H1 (cell line): ENCODE measurements at regions not wholly inside any gene's neighbourhood (a gene's known extent, or its start where the extent isn't known, plus 50 kb on each side); places are given as distances from the start of the nearest gene placed in this dataset.

Experiments
- CTCF ChIA-PET: fragments of 300-600 bp; sonication (Branson Sonifier 250); formaldehyde crosslinking; loops from one replicate; lab custom pipeline; 2021; ENCODE audit not compliant: partially characterized antibody; lab: Charles Lee
- POLR2A ChIA-PET: fragments of 300-600 bp; sonication (Branson Sonifier 250); formaldehyde crosslinking; loops from one replicate; lab custom pipeline; 2021; ENCODE audit warnings: inconsistent platforms; ENCODE audit not compliant: partially characterized antibody; lab: Charles Lee
- DNase-seq, 2 experiments: peaks; one replicate each; pipeline versions ENCODE4 v3.0.0 to v3.0.0-alpha.2; 2010 to 2022; ENCODE audit warnings: low spot score in 2 of 2, low read depth in 1 of 2, mixed read lengths in 1 of 2
- FAIRE-seq: peaks from 2 replicates; lab custom pipeline; 2011; peaks lifted over from hg19 to GRCh38; lab: Jason Lieb, UNC
- H2AFZ ChIP-seq: 2 replicates; pipeline ENCODE4 v1.8.1; 2012; ENCODE audit warnings: low read length, inconsistent platforms
- H2AK5ac ChIP-seq: 2 replicates; pipeline ENCODE4 v1.6.1; 2013; ENCODE audit warnings: low read depth, low read length
- H2BK120ac ChIP-seq: replicated peaks from 2 replicates; pipeline ENCODE3; 2013; ENCODE audit warnings: low read depth, low read length, inconsistent platforms
- H2BK12ac ChIP-seq: 2 replicates; pipeline ENCODE4 v1.6.1; 2013; ENCODE audit warnings: low read depth, low read length
- H2BK15ac ChIP-seq: 2 replicates; pipeline ENCODE4 v1.6.1; 2013; ENCODE audit warnings: low read length
- H2BK20ac ChIP-seq: 2 replicates; pipeline ENCODE4 v1.6.1; 2013; ENCODE audit warnings: low read length
- H2BK5ac ChIP-seq: 2 replicates; pipeline ENCODE4 v1.6.1; 2013; ENCODE audit warnings: low read depth, low read length
- H3K14ac ChIP-seq: 2 replicates; pipeline ENCODE4 v1.6.1; 2013; ENCODE audit warnings: inconsistent platforms; ENCODE audit not compliant: insufficient read length
- H3K18ac ChIP-seq: 2 replicates; pipeline ENCODE4 v1.6.1; 2013; ENCODE audit warnings: low read length; ENCODE audit errors: extremely low read depth
- H3K23ac ChIP-seq: 2 replicates; pipeline ENCODE4 v1.6.1; 2013; ENCODE audit warnings: inconsistent platforms; ENCODE audit not compliant: insufficient read length
- H3K23me2 ChIP-seq: 2 replicates; pipeline ENCODE4 v1.6.1; 2013; ENCODE audit warnings: low read depth, low read length
- H3K27ac ChIP-seq: 2 replicates; pipeline ENCODE4 v1.6.1; 2011; ENCODE audit warnings: low read depth, low read length, inconsistent platforms
- H3K27me3 ChIP-seq, 4 experiments: replicated peaks in 1 of 4; 1 replicate in 1 of 4; 2 replicates in 3 of 4; pipeline versions ENCODE4 v1.6.1 to v1.8.1; 2011 to 2013; ENCODE audit warnings: low read length in 3 of 4, mild to moderate bottlenecking in 3 of 4, inconsistent platforms in 2 of 4, mixed read lengths in 2 of 4, moderate library complexity in 1 of 4; ENCODE audit not compliant: control insufficient read depth in 3 of 4, insufficient read depth in 3 of 4; ENCODE audit errors: extremely low read depth in 1 of 4
- H3K36me3 ChIP-seq, 4 experiments: 2 replicates each; pipeline versions ENCODE4 v1.6.1 to v1.8.1; 2011 to 2013; ENCODE audit warnings: mild to moderate bottlenecking in 4 of 4, low read length in 3 of 4, moderate library complexity in 2 of 4, control low read depth in 1 of 4, inconsistent platforms in 1 of 4; ENCODE audit not compliant: insufficient read depth in 4 of 4, control insufficient read depth in 2 of 4
- H3K4ac ChIP-seq: replicated peaks from 2 replicates; pipeline ENCODE3; 2013; ENCODE audit warnings: low read length, low read depth, mixed read lengths, inconsistent platforms; ENCODE audit not compliant: insufficient read length
- H3K4me1 ChIP-seq, 4 experiments: replicated peaks in 1 of 4; 1 replicate in 1 of 4; 2 replicates in 3 of 4; pipeline versions ENCODE4 v1.6.1 to v1.8.1; 2011 to 2013; ENCODE audit warnings: low read length in 3 of 4, inconsistent platforms in 2 of 4, mixed read lengths in 1 of 4; ENCODE audit not compliant: insufficient read depth in 4 of 4, control insufficient read depth in 3 of 4
- H3K4me2 ChIP-seq, 2 experiments: 2 replicates each; pipeline versions ENCODE4 v1.6.1 to v1.8.1; 2011 to 2013; ENCODE audit warnings: low read depth in 2 of 2, low read length in 2 of 2, control low read depth in 1 of 2, inconsistent platforms in 1 of 2, mild to moderate bottlenecking in 1 of 2; ENCODE audit not compliant: insufficient read depth in 1 of 2
- H3K4me3 ChIP-seq, 4 experiments: fragments of 200-600, 300-600 bp in 1 of 4; sonication (generic), shearing (Covaris generic), sonication (Bioruptor Twin) in 1 of 4; 2 replicates each; pipeline versions ENCODE4 v1.5.1 to v1.8.1; 2011 to 2016; ENCODE audit warnings: low read length in 4 of 4, low read depth in 3 of 4, control low read depth in 2 of 4, inconsistent platforms in 2 of 4, mild to moderate bottlenecking in 2 of 4, mixed read lengths in 1 of 4, moderate library complexity in 1 of 4; ENCODE audit not compliant: insufficient read depth in 2 of 4; ENCODE audit errors: extremely low read depth in 1 of 4
- H3K56ac ChIP-seq: replicated peaks from 2 replicates; pipeline ENCODE3; 2013; ENCODE audit warnings: low read depth, mild to moderate bottlenecking, mixed read lengths, low read length, inconsistent platforms; ENCODE audit not compliant: insufficient read length
- H3K79me1 ChIP-seq: 2 replicates; pipeline ENCODE4 v1.6.1; 2013; ENCODE audit warnings: low read depth, low read length, control low read depth
- H3K79me2 ChIP-seq, 2 experiments: 2 replicates each; pipeline versions ENCODE4 v1.6.1 to v1.8.1; 2012 to 2013; ENCODE audit warnings: low read length in 2 of 2, mild to moderate bottlenecking in 2 of 2, inconsistent platforms in 1 of 2; ENCODE audit not compliant: insufficient read depth in 2 of 2, control insufficient read depth in 1 of 2
- H3K9ac ChIP-seq, 4 experiments: replicated peaks in 1 of 4; 1 replicate in 1 of 4; 2 replicates in 3 of 4; pipeline versions ENCODE4 v1.6.1 to v1.8.1; 2011 to 2013; ENCODE audit warnings: low read depth in 3 of 4, low read length in 3 of 4, control low read depth in 2 of 4, mild to moderate bottlenecking in 2 of 4, moderate library complexity in 2 of 4, inconsistent platforms in 1 of 4; ENCODE audit errors: extremely low read depth in 1 of 4
- H3K9me3 ChIP-seq, 2 experiments: 2 replicates each; pipeline versions ENCODE4 v1.6.1 to v1.8.1; 2012 to 2013; ENCODE audit warnings: mild to moderate bottlenecking in 2 of 2, moderate library complexity in 2 of 2, control low read depth in 1 of 2, inconsistent platforms in 1 of 2, low read depth in 1 of 2, low read length in 1 of 2, mixed read lengths in 1 of 2; ENCODE audit not compliant: insufficient read depth in 2 of 2
- H4K20me1 ChIP-seq, 2 experiments: replicated peaks in 1 of 2; 2 replicates each; pipeline versions ENCODE3 to v1.8.1; 2011 to 2013; ENCODE audit warnings: inconsistent platforms in 2 of 2, low read length in 2 of 2, mild to moderate bottlenecking in 1 of 2; ENCODE audit not compliant: insufficient read depth in 2 of 2, control insufficient read depth in 1 of 2
- H4K5ac ChIP-seq: 2 replicates; pipeline ENCODE4 v1.6.1; 2013; ENCODE audit warnings: low read length, low read depth, mixed read lengths, inconsistent platforms; ENCODE audit not compliant: insufficient read length
- H4K8ac ChIP-seq: 2 replicates; pipeline ENCODE4 v1.8.0; 2013; ENCODE audit warnings: mild to moderate bottlenecking, moderate library complexity, low read length, inconsistent platforms; ENCODE audit not compliant: insufficient read depth; ENCODE audit errors: extremely low read depth
- H4K91ac ChIP-seq: replicated peaks from 2 replicates; pipeline ENCODE3; 2013; ENCODE audit warnings: low read length, mixed read lengths, inconsistent platforms; ENCODE audit not compliant: insufficient read length
- ASH2L ChIP-seq: fragments of 200-600, 300-600 bp; sonication (generic); IDR thresholded peaks from one replicate; pipeline ENCODE4 v1.7.1; 2017; ENCODE audit warnings: low read length
- ATF3 ChIP-seq: IDR thresholded peaks from 2 replicates; pipeline ENCODE4 v1.6.1; 2011; ENCODE audit warnings: low read depth, mild to moderate bottlenecking, low read length; ENCODE audit not compliant: insufficient read depth
- CEBPB ChIP-seq: IDR thresholded peaks from 2 replicates; pipeline ENCODE4 v1.6.1; 2012; ENCODE audit warnings: low read depth, low read length
- CHD1 ChIP-seq: IDR thresholded peaks from 2 replicates; pipeline ENCODE4 v1.6.1; 2012; ENCODE audit warnings: low read depth, low read length, improper control_type of control experiment
- EZH2 ChIP-seq: fragments of 200-600 bp; sonication (generic); IDR thresholded peaks from 2 replicates; pipeline ENCODE4 v1.7.1; 2012; ENCODE audit warnings: low read depth, mild to moderate bottlenecking, moderate library complexity, low read length, inconsistent platforms; ENCODE audit not compliant: severe bottlenecking
- GABPA ChIP-seq: IDR thresholded peaks from 2 replicates; pipeline ENCODE4 v1.6.1; 2011; ENCODE audit warnings: mild to moderate bottlenecking, low read length, moderate library complexity, borderline replicate concordance; ENCODE audit not compliant: insufficient read depth
- JUN ChIP-seq: IDR thresholded peaks from 2 replicates; pipeline ENCODE4 v1.6.1; 2011; ENCODE audit warnings: low read depth, mild to moderate bottlenecking, improper control_type of control experiment, low read length
- RNF2 ChIP-seq: fragments of 200-900, 300-1000 bp; sonication (generic); IDR thresholded peaks from 2 replicates; pipeline ENCODE4 v1.7.1; 2016; ENCODE audit warnings: borderline replicate concordance, low read depth, mild to moderate bottlenecking, antibody characterized with exemption, low read length; ENCODE audit not compliant: poor library complexity, severe bottlenecking; ENCODE audit errors: missing control alignments
- SIRT6 ChIP-seq: IDR thresholded peaks from one replicate; pipeline ENCODE4 v1.7.1; 2012; ENCODE audit warnings: low read length, inconsistent platforms
- SUZ12 ChIP-seq: fragments of 200-600 bp; sonication (generic); IDR thresholded peaks from 2 replicates; pipeline ENCODE4 v1.6.1; 2012; ENCODE audit warnings: mild to moderate bottlenecking, inconsistent platforms, low read length, moderate library complexity, mixed read lengths
- TCF12 ChIP-seq: IDR thresholded peaks from 2 replicates; pipeline ENCODE4 v1.6.1; 2011; ENCODE audit warnings: low read depth, mild to moderate bottlenecking, low read length
- WGBS, 2 experiments: shearing (Covaris generic) in 1 of 2; methylation state at CpG; one replicate each; pipeline versions ENCODE4 v1.1.6 to v1.1.7; 2013 to 2015; ENCODE audit warnings: low lambda C conversion rate in 2 of 2, mixed read lengths in 2 of 2, inconsistent platforms in 1 of 2, low coverage in 1 of 2, missing lambda C conversion rate in 1 of 2; ENCODE audit not compliant: insufficient replicate concordance in 2 of 2, insufficient coverage in 1 of 2, insufficient read length in 1 of 2; ENCODE audit errors: extremely low coverage in 1 of 2, missing lambda C conversion rate in 1 of 2; 5-methylcytosine and 5-hydroxymethylcytosine counted together

- POLR2A ChIA-PET, result interaction anchor here (1.0 kb wide), 1 partner anchor 11 kb away, joined by 3 read pairs; no protein-coding TSS in a partner anchor
- Histone ChIP-seq H3K27me3 (no peaks in the 10 kb centered on the region), H4K91ac (no peak overlapping the region), H3K56ac (no peak overlapping the region), H3K4ac (no peak overlapping the region), H3K79me1 (no peaks in the 10 kb centered on the region), H4K5ac (no peak overlapping the region), H3K4me2 (no peak overlapping the region), H2BK12ac (no peak overlapping the region), H3K14ac (no peak overlapping the region), H3K18ac (no peak overlapping the region), H3K27ac (no peak overlapping the region), H3K9ac (no peak overlapping the region), H3K4me3 (no peak overlapping the region), H3K23ac (no peak overlapping the region), H2BK20ac (no peak overlapping the region), H2BK15ac (no peak overlapping the region), H2AFZ (no peak overlapping the region), H3K79me2 (no peaks in the 10 kb centered on the region), H2BK5ac (no peak overlapping the region), H2BK120ac (no peak overlapping the region)
- 91% methylated on average over 4 of the region's 4 CpGs; no CpG with 5 or more reads in 1 of the 2 experiments for WGBS, 2 experiments
- CTCF ChIA-PET, result interaction anchor here (0.8 to 3.0 kb wide), 5 partner anchors 12 to 58 kb away, joined by 3 to 19 read pairs (median 4); no protein-coding TSS in a partner anchor
- no peak for DNase-seq
- TF ChIP-seq CHD1 (no peak), TCF12 (no peak), CEBPB (no peak), ASH2L (no peak), GABPA (no peak), ATF3 (no peak), SIRT6 (no peak), RNF2 (no peak), JUN (no peak), SUZ12 (no peak), EZH2 (no peak)
- TF ChIP-seq, all 59 proteins: peak for 0
- Histone ChIP-seq H3K23me2 (no peaks in the 10 kb centered on the region), H4K20me1 (no peaks in the 10 kb centered on the region), H3K36me3 (no peaks in the 10 kb centered on the region), H2AK5ac (no peak overlapping the region), H3K9me3 (no peaks in the 10 kb centered on the region), H4K8ac (no peak overlapping the region), H3K4me1 (no peaks in the 10 kb centered on the region)
- no peak for FAIRE-seq
Measured at GRCh38 chr7:76126632-76127031, 75.1 kb upstream of the SRRM3 start.
